ENCODE measurements at regions not wholly inside any gene's neighbourhood (a gene's known extent, or its start where the extent isn't known, plus 50 kb on each side); places are given as distances from the start of the nearest gene placed in this dataset.

GRCh38 chr13:62418872-62419271, 1003.2 kb upstream of the PCDH20 start:
- TF ChIP-seq CTCF (IDR thresholded peaks at IDR 0.05; ENCODE audit: insufficient read depth, low read depth, low read length) = no peak
- no peak for TF ChIP-seq EZH2 (IDR thresholded peaks at IDR 0.05; ENCODE audit: insufficient read depth, low read length)

All from astrocyte (in vitro differentiated cells and primary cell).